M059J (cell line): ENCODE measurements at regions not wholly inside any gene's neighbourhood (a gene's known extent, or its start where the extent isn't known, plus 50 kb on each side); places are given as distances from the start of the nearest gene placed in this dataset.

Source experiments
- DNase-seq: peaks from one replicate; pipeline ENCODE4 v3.0.0-alpha.2; 2012; ENCODE audit warnings: low read depth

DNA sequence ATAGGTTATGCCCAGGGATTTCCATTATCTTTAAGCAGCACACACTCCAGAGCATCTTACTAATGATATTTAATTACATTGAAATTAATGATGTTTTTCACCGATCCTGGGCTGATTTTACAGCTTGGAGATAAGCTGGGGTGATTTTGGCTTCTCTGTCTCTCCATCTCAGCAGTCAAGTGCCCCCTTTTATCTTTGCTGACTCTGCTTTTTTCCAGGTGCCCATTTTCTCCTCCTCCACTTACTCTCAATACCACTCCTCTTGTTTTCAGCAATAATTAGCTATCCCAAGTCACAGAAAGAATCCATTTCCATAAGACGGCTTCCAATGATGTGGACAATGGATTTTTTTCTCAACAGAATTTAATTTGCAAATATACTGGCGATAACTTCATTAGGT lies 266.7 kb downstream of the GBA3 start:
- no peak for DNase-seq

DNA sequence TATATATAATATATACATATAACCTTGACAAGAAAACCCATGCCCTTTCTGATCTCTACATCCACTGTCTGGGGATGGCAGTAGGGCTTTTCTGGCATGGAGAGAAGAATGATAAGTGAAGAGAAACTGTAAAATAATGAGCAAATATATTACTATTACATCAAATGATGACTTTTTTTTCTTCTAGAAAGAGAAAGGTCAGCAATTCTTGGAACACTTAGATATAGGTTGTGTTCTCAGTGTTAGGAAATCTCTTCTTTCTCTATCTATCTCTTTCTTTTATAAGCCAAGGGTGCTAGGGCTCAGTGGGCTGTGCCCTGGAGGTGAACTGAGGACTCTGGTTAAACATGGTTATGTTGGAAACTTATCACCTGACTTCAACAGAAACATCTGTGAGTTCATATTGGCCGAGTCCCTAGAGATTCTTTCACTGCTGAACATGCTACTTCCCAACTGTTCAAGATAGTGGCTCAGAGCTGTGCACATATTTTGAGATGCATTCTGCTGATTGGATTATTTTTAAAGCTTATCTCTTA lies 265.1 kb downstream of the GBA3 start:
- DNase-seq, result no peak

DNA sequence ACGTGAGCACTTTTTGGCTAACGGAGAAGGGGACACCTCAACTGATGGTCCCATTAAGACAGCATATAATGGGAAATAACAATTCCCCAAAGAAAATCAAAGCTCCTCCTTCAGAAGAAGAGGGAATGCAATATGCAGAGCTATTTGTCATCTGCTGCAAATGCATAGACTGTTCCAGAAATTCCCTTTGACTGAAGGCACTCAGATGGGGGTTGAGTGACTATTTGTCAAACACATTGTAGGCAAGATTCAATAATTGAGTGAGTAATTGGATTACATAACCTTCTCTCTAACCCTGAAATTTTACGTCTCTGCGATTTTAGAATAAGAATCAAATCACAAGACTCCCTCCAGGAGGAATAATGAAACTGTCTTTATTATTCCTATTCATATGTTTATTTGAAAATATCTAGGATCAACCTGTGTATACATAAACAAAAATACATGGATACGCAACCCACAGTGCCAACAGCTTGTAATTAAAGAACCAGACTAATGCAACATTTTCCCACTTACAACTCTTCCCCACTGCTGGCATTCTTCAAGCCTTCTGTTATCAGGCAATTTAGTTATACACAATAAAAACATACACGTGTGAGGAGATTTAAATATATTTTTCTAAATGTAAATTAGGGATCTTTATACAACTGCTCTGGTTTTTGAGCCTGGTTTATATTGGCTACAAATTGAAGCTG lies 256.6 kb downstream of the GBA3 start:
- no peak for DNase-seq

- DNase-seq, result no peak
Observed at GRCh38 chr4:22947851-22948250, 255.1 kb downstream of the GBA3 start.

DNA sequence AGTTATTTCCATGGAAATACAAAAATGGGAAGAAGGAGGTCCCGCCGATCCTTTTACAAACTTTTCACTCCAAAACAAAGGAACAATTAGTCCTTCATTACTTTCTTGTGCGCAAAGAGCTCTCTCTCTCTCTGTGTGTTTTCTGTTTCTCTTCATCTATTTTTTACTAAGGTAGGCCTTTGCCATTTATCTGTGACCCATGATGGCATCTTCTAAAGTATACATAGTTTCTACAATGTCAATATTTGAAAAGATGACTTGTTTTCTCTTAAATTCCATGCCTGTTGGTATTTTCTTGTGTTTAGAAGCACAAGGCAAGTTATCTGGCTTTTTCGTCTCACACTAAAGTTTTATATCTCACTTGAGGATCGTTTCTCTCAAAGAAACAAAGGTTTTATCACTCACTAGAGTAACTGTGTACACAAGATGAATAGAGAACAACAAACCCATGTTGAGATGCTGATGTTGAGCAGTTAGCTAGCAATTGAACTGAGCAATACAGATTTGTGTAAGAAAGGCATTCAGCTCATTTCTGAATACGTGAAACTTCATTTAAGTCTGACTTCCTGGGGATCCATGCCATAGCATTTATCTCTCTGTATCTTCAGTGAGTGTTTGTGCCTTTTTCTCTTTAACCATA lies 250.3 kb downstream of the GBA3 start:
- no peak for DNase-seq

GRCh38 chr4:22941688-22942375 lies 249.1 kb downstream of the GBA3 start:
- no peak for DNase-seq

- peak; percentile 7 for DNase-seq
Observed at GRCh38 chr4:22932326-22932725, 239.6 kb downstream of the GBA3 start.

DNA sequence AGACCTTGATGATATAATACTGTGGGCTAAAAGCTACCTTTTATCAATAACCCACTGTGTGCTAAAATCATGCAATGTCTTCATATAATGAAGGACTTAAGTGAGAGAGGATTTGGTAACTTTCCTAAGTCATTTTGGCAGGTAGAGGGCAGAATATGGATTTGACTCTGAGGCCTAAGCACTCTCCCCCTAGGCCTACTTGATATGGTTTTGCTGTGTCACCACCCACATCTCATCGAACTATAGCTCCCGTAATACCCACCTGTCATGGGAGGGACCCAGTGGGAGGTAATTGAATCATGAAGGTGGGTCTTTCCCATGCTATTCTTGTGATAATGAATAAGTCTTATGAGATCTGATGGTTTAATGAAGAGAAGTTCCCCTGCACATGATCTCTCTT lies 229.7 kb downstream of the GBA3 start:
- no peak for DNase-seq

GRCh38 chr4:22921936-22922335 lies 229.2 kb downstream of the GBA3 start:
- DNase-seq, result no peak

GRCh38 chr4:22911285-22911684 lies 218.5 kb downstream of the GBA3 start:
- DNase-seq, result no peak

GRCh38 chr4:22910200-22910599 lies 217.5 kb downstream of the GBA3 start:
- DNase-seq, result no peak

- peak; percentile 3 for DNase-seq
Observed at GRCh38 chr4:22906045-22906444, 213.3 kb downstream of the GBA3 start.

GRCh38 chr4:22903913-22904312 lies 211.2 kb downstream of the GBA3 start:
- no peak for DNase-seq

GRCh38 chr4:22901631-22902030 lies 208.9 kb downstream of the GBA3 start:
- peak; percentile 3 for DNase-seq

GRCh38 chr4:22900876-22901275 lies 208.1 kb downstream of the GBA3 start:
- no peak for DNase-seq

GRCh38 chr4:22897520-22898108 lies 204.9 kb downstream of the GBA3 start:
- peak; percentile 17 for DNase-seq

GRCh38 chr4:22895482-22895881 lies 202.7 kb downstream of the GBA3 start:
- no peak for DNase-seq

GRCh38 chr4:22884157-22884556 lies 191.4 kb downstream of the GBA3 start:
- no peak for DNase-seq

DNA sequence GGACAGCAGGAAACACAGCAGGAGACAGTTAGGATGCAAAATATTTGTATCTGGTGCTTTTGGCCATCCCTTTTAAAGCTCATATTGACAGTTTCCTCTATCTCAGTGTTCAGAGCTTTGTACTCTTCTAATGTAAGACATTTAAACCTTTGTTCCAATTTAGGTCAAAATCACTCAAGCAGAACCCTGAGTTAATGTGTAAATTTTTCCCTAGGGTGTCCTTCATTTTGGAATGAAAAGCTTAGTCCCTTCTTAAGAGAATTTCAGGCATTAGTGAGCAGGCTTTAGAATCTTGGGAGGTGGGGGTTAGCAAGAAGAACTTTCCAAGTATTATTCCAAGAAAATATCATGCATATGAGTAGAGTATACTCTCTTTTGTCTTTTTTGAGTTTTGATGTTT lies 188.7 kb downstream of the GBA3 start:
- no peak for DNase-seq

DNA sequence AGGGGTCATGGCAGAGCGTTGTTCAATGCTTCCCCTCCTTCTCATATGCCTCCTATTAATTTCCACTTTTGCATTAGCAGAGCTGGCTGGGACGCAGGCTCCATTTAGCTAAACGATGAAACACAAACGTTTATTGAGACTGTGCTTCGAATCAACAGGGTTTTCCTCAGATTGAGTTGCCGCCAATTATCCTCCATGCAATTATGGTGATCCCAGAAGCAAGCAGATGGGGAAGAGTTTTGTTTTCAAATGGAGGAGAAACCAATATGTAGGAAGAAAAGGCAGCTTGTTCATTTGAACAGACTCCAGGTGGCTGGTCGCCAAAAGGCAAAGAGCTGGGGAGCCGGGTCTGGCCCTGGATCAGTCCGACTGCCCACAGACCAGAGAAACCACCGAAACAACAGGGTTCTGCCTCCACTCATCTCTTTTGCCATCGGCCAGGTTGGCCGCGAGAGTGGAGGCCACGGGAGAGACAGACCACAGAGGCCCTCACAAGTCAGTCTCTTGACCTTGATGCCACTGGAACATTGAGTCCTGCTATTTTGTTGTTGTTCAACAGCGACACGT lies 184.8 kb downstream of the GBA3 start:
- no peak for DNase-seq

DNA sequence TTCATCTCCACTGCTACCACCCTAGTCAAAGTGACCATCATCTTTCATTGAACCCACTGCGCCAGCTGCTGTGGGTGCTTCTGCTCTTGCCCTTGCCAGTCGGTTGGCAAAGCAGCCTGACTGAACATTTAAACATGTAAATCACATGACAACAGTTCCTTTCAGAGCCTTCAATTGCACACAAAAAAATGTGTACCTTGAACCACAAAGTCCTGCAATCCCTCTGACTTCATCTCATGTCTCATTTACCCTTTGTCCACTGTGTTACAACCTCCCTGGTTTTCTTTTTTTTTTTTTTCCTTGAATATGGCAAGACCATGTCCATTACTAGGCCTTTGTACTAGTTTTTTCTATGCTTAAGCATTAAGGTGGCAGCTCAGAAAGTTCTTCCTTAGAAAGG lies 183.5 kb downstream of the GBA3 start:
- no peak for DNase-seq

GRCh38 chr4:22875587-22876257 lies 183.0 kb downstream of the GBA3 start:
- DNase-seq, result no peak
